ENCODE measurements at regions not wholly inside any gene's neighbourhood (a gene's known extent, or its start where the extent isn't known, plus 50 kb on each side); places are given as distances from the start of the nearest gene placed in this dataset.
"Not testable (repeated sequence)": the region's sequence is repeated elsewhere in the genome, so short reads cannot be mapped to it uniquely, and the experiment has no call there.

DNA sequence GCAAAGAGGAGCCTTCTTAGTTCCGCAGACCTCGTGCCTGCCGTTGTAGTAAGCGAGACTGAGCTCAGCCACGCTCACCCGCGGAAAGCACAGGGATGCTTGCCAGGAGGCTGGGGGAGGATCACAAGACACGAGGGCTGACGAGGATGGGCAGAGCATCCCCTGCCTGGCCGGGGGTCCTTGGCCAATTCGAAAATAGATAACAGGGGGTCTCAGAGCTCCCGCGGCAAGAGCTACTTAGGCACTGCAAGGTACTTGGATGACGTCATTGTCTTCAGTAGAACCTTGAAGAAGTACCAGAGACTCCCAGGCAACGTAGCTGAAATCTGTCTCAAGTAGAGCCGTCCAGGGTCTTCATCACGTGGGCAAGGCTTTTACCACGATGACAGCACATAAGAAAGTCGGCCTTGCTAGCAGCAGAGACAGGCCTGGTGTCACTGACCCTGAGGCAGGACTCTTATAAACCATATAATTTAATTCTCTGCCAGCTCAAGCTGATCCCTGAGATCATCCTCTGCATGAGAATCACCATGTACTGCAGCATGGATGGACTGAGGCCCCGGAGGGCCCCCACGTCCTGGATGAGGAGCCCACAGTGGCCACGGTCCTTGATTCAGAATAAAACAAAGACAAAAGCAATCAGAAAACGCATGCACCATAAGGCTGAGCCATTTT lies 81.9 kb downstream of the TMEM18 start:
- no peak for DNase-seq (ENCODE audit: low read depth)

DNA sequence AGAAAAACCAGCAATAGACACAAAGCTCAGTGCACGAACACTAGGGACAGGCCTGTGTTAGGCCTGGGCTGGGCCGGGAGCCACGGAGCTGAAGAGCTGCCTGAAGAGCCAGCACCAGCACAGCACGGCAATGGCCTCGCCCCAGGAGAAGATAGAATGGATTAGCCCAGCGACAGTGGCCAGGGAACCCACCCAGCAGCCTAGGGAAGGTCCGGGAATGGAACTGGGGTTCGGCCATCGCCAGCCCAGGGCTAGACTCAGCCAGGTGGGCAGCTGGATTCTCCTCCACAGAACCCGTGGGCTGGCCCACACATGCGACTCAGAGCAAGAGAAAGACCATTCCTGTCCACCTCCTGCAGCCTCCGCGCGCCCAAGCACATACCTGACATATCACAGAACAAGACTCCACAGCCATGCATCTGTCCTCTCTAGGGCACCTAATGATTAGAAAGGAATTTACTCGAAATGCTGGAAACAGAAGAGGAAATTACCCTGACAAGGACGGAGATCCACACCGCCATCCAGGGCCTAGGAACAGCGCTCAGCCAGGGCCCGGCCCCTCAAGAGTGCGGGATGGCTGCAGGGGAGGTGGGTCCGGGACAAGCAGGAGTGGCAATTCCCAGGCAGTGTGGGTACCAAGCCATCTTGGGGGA lies 82.8 kb downstream of the TMEM18 start:
- DNase-seq (ENCODE audit: low read depth), result no peak

DNA sequence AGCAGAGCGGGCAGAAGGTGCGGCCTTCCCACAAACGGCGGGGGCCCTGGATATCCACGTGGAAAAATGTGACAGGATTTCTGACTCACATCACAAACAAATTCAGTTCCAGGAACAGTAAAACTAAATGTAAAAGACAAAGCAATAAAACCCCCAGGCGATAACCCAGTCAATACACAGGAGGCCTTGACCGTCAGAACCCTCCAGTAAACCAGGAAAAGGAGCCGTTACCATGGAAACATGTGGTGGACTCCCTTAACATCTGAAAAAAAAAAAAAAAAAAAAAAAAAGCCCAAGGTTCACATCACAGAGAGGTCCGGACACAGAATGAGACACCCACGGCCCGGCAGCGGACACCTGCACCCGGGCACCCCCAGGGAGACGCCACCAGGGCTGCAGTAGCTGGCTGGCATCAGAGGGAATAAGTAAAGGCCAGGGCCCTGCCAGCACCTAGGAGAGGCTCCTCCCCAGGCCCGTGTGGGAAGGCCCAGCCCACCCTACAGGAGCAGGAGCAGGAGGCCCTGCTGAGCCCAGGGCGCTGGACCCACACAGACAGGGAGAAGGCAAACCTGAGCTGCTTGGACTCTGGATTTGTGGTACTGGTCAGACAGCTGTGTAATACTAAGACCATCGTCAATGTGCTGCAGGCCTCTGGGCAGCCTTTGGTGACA lies 83.7 kb downstream of the TMEM18 start:
- no peak for DNase-seq (ENCODE audit: low read depth)

DNA sequence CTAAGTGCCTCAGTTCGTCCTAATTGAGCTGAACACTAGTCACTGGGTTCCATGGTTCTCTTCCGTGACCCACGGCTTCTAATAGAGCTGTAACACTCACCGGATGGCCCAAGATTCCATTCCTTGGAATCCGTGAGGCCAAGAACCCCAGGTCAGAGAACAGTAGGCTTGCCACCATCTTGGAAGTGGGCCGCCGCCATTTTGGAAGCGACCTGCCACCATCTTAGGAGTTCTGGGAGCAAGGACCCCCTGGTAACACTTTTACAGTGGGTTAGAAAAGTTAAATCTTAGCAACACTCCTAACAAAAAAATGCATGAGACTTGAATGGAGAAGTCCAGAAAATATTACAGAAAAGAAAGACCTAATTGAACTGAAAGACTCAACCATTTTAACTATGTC lies 84.5 kb downstream of the TMEM18 start:
- no peak for DNase-seq (ENCODE audit: low read depth)

GRCh38 chr2:590214-591175 lies 86.7 kb downstream of the TMEM18 start:
- DNase-seq (ENCODE audit: low read depth), result no peak

GRCh38 chr2:589281-590130 lies 87.7 kb downstream of the TMEM18 start:
- no peak for DNase-seq (ENCODE audit: low read depth)

DNA sequence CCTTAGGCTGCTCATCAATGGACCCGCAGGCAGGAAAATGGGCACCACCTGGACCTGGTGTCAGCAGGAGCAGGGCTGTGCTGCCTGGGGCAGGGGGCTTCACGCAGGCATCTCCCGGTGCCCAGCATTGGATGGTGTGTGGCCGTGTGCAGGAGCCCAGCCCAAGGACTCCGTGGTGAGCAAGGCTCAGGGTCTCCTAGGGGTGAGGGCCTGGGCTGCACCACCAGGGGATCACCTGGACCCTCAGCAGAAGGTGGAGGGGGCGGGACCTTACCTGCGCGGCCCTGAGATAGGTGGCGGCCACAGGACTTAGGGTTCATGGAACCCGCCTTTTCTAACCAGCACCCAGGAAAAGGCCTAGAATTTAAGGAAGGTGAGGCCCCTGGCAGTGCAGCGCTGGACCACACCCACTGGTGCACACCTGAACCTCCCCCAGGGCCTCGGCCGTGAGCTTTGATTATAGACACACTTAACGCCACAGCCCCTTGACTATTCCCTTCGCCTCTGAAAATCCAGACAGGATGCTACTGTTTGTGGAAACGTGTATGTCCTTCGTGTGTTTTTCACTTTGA lies 89.0 kb downstream of the TMEM18 start:
- no peak for DNase-seq (ENCODE audit: low read depth)

DNA sequence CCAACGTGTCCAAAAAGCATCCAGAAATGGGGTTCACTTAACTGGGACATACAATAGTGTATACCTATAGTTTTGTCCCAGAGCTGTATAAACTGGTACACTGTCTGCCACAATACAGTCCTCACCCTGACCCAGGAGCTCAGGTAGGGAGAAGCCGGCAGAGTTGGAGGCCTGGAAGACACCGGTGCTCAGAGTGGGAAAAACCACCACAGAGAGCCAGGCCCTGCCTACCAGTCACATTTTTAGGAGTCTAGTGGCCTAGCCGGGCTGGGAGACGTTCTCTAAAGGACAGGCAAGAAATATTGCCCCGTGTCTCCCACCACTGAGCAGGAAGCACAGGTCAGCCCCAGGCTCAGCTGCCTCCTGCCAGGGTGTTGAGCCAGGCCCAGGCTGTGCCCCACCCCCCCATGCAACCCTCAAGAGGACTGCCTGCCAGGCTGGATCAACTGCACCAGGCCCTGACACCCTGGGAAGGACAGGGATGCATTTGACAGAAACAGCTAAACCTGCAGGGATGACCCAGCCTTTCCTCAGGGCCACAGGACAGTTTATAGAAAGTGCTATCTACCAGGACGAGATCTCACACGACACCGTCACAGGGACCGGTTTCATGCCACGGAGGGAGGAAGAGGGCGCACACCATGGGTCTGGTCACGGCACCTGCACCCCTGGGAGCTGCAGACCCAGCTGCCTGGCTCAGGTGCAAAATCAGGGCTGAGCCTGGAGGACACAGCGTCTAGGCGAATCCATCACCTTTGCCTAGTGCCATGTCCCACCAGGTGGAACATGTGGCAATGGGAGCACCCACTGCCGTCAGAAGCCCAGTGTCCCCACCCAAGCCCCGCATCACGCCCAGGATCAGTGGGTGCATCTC lies 89.9 kb downstream of the TMEM18 start:
- DNase-seq (ENCODE audit: low read depth), result no peak

DNA sequence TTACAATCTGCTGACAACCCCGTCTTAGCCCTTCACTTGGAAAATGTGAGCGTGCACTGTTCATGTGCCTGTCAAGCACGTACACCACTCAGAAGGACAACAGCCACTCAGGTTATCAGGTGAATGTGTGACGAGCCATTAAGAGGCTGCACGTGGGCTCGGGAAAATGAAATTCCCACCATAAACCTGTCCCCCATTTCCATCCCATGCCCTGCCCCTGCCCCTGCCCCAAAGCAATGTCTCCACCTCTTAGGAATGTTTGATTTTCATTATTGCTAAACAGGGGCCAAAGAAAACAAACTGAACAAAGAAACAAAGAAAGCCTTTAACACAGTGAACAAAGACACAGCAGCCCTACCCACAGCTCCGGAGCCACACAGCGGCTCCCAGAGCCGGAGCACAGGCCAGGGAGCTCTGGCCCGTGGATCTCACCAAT lies 90.5 kb downstream of the TMEM18 start:
- DNase-seq (ENCODE audit: low read depth), result no peak

GRCh38 chr2:584863-585823 lies 92.1 kb downstream of the TMEM18 start:
- DNase-seq (ENCODE audit: low read depth), result no peak

DNA sequence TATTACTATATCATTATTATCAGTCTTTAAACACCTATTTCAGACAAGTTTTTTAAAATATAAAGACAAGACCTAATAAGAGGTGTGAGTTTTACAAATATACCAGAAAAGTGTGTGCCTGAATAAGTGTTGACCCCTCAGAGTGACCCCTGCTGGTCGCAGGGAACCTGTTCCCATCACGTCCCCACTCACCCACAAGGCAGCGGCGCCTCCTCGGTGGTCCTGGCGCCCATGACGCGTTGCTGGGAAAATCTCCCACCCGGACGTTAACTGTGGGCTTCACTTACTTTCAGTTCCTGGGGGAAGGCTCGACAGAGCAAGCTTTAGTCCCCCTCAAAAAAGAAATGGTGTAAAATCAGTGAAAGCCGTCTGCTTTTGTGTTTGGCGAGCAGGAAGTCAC lies 93.5 kb downstream of the TMEM18 start:
- no peak for DNase-seq (ENCODE audit: low read depth)

DNA sequence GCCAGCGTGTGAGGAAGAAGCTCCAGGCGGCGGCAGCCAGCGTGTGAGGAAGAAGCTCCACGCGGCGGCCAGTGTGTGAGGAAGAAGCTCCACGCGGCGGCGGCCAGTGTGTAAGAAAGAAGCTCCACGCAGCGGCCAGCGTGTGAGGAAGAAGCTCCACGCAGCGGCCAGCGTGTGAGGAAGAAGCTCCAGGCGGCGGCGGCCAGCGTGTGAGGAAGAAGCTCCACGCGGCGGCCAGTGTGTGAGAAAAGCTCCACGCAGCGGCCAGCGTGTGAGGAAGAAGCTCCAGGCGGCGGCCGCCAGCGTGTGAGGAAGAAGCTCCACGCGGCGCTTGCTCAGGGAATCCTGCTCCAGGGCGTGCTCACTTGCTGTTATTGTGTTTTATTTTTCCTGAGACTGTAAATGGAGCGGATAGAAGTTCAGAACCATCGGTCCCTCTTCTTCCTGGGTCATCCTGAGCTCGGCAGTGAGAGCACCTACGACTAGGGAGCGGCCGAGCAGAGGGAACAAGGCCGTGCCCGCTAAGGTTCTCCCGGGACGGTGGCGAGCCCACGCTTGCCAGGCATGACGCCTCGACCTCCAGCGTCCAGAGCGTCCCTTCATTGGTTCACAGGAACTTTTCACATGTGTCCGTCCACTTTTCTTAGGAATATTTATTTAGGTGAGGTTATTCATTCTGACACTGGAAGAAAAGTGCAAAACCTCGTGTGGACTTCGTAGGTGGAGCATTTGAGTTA lies 94.2 kb downstream of the TMEM18 start:
- DNase-seq (ENCODE audit: low read depth), result no peak

DNA sequence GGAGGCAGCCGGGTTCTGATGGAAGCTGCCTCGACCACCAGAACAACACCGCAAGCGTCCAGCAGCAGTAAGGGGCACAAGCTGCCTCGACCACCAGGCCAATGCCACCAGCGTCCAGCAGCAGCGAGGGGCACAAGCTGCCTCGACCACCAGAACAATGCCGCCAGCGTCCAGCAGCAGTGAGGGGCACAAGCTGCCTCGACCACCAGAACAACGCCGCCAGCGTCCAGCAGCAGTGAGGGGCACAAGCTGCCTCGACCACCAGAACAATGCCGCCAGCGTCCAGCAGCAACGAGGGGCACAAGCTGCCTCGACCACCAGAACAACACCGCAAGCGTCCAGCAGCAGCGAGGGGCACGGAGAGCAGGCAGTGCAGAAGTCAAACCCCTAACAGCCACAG lies 94.9 kb downstream of the TMEM18 start:
- not testable (repeated sequence) for DNase-seq (ENCODE audit: low read depth)

DNA sequence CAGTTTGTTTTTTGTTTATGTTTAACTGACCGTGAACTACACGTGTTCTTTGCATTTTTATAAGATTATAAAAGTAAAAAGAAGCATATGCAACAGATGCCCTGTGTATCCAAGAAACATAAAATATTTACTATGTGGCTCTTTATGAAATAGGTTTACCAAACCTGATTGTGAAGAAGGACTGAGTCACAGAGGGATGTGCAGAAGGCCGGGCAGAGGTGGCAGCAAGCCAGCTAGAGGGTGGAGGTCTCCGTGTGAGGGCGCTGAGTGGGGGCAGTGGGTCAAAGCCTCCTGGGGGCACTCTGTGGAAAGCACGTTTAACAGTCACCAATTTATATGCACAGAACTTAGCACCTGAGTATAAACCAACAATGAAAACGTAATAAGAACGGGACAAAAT lies 97.2 kb downstream of the TMEM18 start:
- no peak for DNase-seq (ENCODE audit: low read depth)

GRCh38 chr2:579351-579886 lies 97.8 kb downstream of the TMEM18 start:
- DNase-seq (ENCODE audit: low read depth), result no peak

DNA sequence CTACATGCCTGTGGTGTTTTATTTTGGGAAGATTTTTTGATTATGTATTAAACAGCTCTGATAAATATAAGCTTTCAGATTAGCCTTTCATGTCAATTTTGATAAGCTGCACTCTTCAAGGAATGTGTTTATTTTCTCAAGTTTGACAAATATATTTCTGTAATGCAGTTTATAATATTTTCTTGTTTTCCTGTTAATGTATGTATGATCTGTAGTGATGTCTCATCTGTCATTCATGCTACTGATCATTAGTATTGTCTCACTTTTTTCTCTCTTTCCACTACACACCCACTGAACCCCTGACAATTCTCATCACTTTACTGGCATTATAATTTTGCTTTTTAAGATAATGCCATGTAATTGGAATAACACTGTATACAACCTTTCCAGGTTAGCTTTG lies 100.9 kb downstream of the TMEM18 start:
- no peak for DNase-seq (ENCODE audit: low read depth)

- no peak for DNase-seq (ENCODE audit: low read depth)
Observed at GRCh38 chr2:575727-576236, 101.4 kb downstream of the TMEM18 start.
